Activated T-cell treated with anti-CD3 and anti-CD28 coated beads, Interleukin-2, amount 50 U/mL, for 1 hour (primary cell): ENCODE measurements at regions not wholly inside any gene's neighbourhood (a gene's known extent, or its start where the extent isn't known, plus 50 kb on each side); places are given as distances from the start of the nearest gene placed in this dataset.
"Not testable (repeated sequence)": the region's sequence is repeated elsewhere in the genome, so short reads cannot be mapped to it uniquely, and the experiment has no call there.

Experiments used
- DNase-seq: peaks from one replicate; pipeline ENCODE4 v3.0.0-alpha.2; 2020

GRCh38 chr14:101083564-101084435 is 180.3 kb upstream of the RTL1 start:
- DNase-seq = no peak

GRCh38 chr14:101084436-101084826 is 180.9 kb upstream of the RTL1 start:
- no peak for DNase-seq

- no peak for DNase-seq
Observed at GRCh38 chr14:101086926-101087325, 183.4 kb upstream of the RTL1 start.

- no peak for DNase-seq
Observed at GRCh38 chr14:101087614-101088394, 184.3 kb upstream of the RTL1 start.

GRCh38 chr14:101088395-101088667 is 184.8 kb upstream of the RTL1 start:
- DNase-seq = no peak

GRCh38 chr14:101088714-101089113 is 185.2 kb upstream of the RTL1 start:
- DNase-seq = no peak

GRCh38 chr14:101090478-101090877 is 187.0 kb upstream of the RTL1 start:
- DNase-seq = not testable (repeated sequence)

- DNase-seq = no peak
Observed at GRCh38 chr14:101090976-101091375, 187.5 kb upstream of the RTL1 start.

GRCh38 chr14:101094916-101095315 is 191.4 kb upstream of the RTL1 start:
- not testable (repeated sequence) for DNase-seq

- DNase-seq = no peak
Observed at GRCh38 chr14:101096551-101096950, 193.0 kb upstream of the RTL1 start.

GRCh38 chr14:101097109-101097793 is 193.7 kb upstream of the RTL1 start:
- DNase-seq = no peak

GRCh38 chr14:101098177-101098576 is 194.7 kb upstream of the RTL1 start:
- no peak for DNase-seq

GRCh38 chr14:101098641-101099040 is 195.1 kb upstream of the RTL1 start:
- no peak for DNase-seq

- no peak for DNase-seq
Observed at GRCh38 chr14:101101456-101102056, 198.0 kb upstream of the RTL1 start.

- DNase-seq = no peak
Observed at GRCh38 chr14:101102875-101103274, 199.4 kb upstream of the RTL1 start.

- DNase-seq = no peak
Observed at GRCh38 chr14:101103321-101103901, 199.9 kb upstream of the RTL1 start.

- DNase-seq = no peak
Observed at GRCh38 chr14:101104485-101104884, 201.0 kb upstream of the RTL1 start.

- no peak for DNase-seq
Observed at GRCh38 chr14:101105045-101105444, 201.5 kb upstream of the RTL1 start.

- no peak for DNase-seq
Observed at GRCh38 chr14:101108579-101109346, 205.2 kb upstream of the RTL1 start.

- DNase-seq = no peak
Observed at GRCh38 chr14:101109347-101109638, 205.8 kb upstream of the RTL1 start.

GRCh38 chr14:101109981-101110728 is 206.6 kb upstream of the RTL1 start:
- no peak for DNase-seq
